ENCODE measurements at regions not wholly inside any gene's neighbourhood (a gene's known extent, or its start where the extent isn't known, plus 50 kb on each side); places are given as distances from the start of the nearest gene placed in this dataset.

DNA sequence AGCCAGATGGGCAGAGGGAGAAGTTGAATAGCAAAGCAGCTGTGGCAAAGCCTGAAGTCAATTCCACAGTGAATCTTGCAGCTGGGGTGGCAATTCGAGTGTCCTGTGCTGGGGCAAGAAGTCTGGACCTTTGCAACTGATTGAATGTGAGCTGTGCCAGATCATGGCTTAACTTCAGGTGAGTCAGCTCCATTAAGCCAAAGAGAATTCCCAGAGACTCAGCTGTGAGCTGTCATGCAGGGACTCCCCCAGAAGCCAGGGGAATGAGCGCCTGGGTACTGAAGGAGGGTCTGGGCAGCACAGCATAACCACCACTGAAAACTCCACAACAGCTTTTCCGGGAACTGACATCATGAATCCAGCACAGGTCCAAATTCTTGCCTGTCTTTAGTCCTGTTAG is 153.5 kb upstream of the TRPC7 start:
- TF ChIP-seq EZH2 (IDR thresholded peaks at IDR 0.05; ENCODE audit: low read depth, low read length, severe bottlenecking), result no peak
- no peak for TF ChIP-seq JUND (IDR thresholded peaks at IDR 0.05; ENCODE audit: low read length)
- TF ChIP-seq CTCF (IDR thresholded peaks at IDR 0.05; ENCODE audit: control extremely low read depth in 1 of 3, insufficient read depth in 1 of 3, low read depth in 1 of 3, low read length in 3 of 3), result no peak
- no peak for TF ChIP-seq EP300 (IDR thresholded peaks at IDR 0.05; ENCODE audit: borderline replicate concordance in 1 of 2, low read depth in 2 of 2, low read length in 2 of 2)
- TF ChIP-seq RNF2 (IDR thresholded peaks at IDR 0.05; ENCODE audit: borderline replicate concordance, low read depth, low read length, missing control alignments, poor library complexity, severe bottlenecking), result no peak
- TF ChIP-seq JUN (IDR thresholded peaks at IDR 0.05; ENCODE audit: low read depth, low read length), result no peak

Measured in H1 (cell line).